MM.1S (cell line): ENCODE measurements at regions not wholly inside any gene's neighbourhood (a gene's known extent, or its start where the extent isn't known, plus 50 kb on each side); places are given as distances from the start of the nearest gene placed in this dataset.

Experiments
- CTCF ChIP-seq: fragments of 300-600 bp; sonication (generic); IDR thresholded peaks from 2 replicates; pipeline ENCODE4 v1.5.1; 2016; ENCODE audit warnings: antibody characterized with exemption, low read length, mixed read lengths
- EZH2 ChIP-seq: fragments of 300-600 bp; sonication (generic); optimal IDR thresholded peaks from 2 replicates; pipeline ENCODE3; 2017; ENCODE audit warnings: low read depth, mild to moderate bottlenecking, antibody characterized with exemption, low read length, mixed read lengths
- EZH2phosphoT487 ChIP-seq: fragments of 300-600 bp; sonication (generic); IDR thresholded peaks from 2 replicates; pipeline ENCODE4 v1.6.1; 2018; ENCODE audit warnings: antibody characterized with exemption, low read length

- no peak for TF ChIP-seq CTCF
- no peak for TF ChIP-seq EZH2phosphoT487
- TF ChIP-seq EZH2 = no peak
Measured at GRCh38 chr2:147634826-147635225, 210.0 kb upstream of the ACVR2A start.
